Osteoblast (primary cell): ENCODE measurements at regions not wholly inside any gene's neighbourhood (a gene's known extent, or its start where the extent isn't known, plus 50 kb on each side); places are given as distances from the start of the nearest gene placed in this dataset.
"Not testable (repeated sequence)": the region's sequence is repeated elsewhere in the genome, so short reads cannot be mapped to it uniquely, and the experiment has no call there.

Experiments used
- DNase-seq: peaks from one replicate; pipeline ENCODE4 v3.0.0; 2011; ENCODE audit warnings: low spot score, mixed read lengths; ENCODE audit not compliant: insufficient read length; ENCODE audit errors: missing footprints
- H2AFZ ChIP-seq: 2 replicates; pipeline ENCODE4 v1.6.0; 2011; ENCODE audit warnings: mild to moderate bottlenecking, low read length
- H3K27ac ChIP-seq: 2 replicates; pipeline ENCODE4 v1.5.1; 2011; ENCODE audit warnings: mild to moderate bottlenecking, low read depth, low read length, moderate library complexity
- H3K27me3 ChIP-seq: 2 replicates; pipeline ENCODE4 v1.6.0; 2012; ENCODE audit warnings: mild to moderate bottlenecking, control low read depth, inconsistent platforms, low read length, moderate library complexity; ENCODE audit not compliant: insufficient read depth
- H3K36me3 ChIP-seq: 2 replicates; pipeline ENCODE4 v1.5.1; 2011; ENCODE audit warnings: mild to moderate bottlenecking, low read length, control low read depth, moderate library complexity; ENCODE audit not compliant: insufficient read depth
- H3K4me1 ChIP-seq: 2 replicates; pipeline ENCODE4 v1.5.1; 2011; ENCODE audit warnings: mild to moderate bottlenecking, low read length, control low read depth, moderate library complexity; ENCODE audit not compliant: insufficient read depth
- H3K4me2 ChIP-seq: 2 replicates; pipeline ENCODE4 v1.6.0; 2011; ENCODE audit warnings: mild to moderate bottlenecking, low read length; ENCODE audit not compliant: insufficient read depth
- H3K4me3 ChIP-seq: fragments of 200-600 bp; sonication (generic); 3 replicates; pipeline ENCODE4 v1.5.1; 2012; ENCODE audit warnings: mild to moderate bottlenecking, low read length, inconsistent platforms; ENCODE audit not compliant: insufficient read depth
- H3K79me2 ChIP-seq: 2 replicates; pipeline ENCODE4 v1.6.0; 2012; ENCODE audit warnings: mild to moderate bottlenecking, low read length, control low read depth, inconsistent platforms; ENCODE audit not compliant: insufficient read depth
- H3K9me3 ChIP-seq: 2 replicates; pipeline ENCODE4 v1.5.1; 2011; ENCODE audit warnings: low read depth, low read length, control low read depth
- H4K20me1 ChIP-seq: 2 replicates; pipeline ENCODE4 v1.6.0; 2012; ENCODE audit warnings: mild to moderate bottlenecking, low read length, control low read depth; ENCODE audit not compliant: insufficient read depth
- CTCF ChIP-seq: IDR thresholded peaks from 2 replicates; pipeline ENCODE4 v1.5.1; 2011; ENCODE audit warnings: mild to moderate bottlenecking, low read depth, low read length, moderate library complexity; ENCODE audit errors: extremely low read depth

DNA sequence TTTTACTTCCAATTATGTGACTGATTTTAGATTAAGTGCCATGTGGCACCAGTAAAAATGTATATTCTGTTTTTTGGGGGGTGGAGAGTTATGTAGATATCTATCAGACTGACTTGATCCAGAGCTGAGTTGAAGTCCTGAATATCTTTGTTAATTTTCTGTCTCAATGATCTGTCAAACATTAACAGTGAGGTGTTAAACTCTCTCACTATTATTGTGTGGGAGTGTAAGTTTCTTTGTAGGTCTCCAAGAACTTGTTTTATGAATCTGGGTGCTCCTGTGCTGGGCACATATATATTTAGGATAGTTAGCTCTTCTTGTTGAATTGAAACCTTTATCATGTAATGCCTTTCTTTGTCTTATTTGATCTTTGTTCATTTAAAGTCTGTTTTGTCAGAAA lies 276.5 kb upstream of the USP25 start:
- TF ChIP-seq CTCF, result no peak
- H3K27me3 ChIP-seq, result no peaks in the 10 kb centered on the region
- H3K4me1 ChIP-seq, result no peaks in the 10 kb centered on the region
- DNase-seq, result no peak
- H3K36me3 ChIP-seq, result no peaks in the 10 kb centered on the region
- H3K9me3 ChIP-seq, result no peaks in the 10 kb centered on the region
- no peak overlapping the region for H2AFZ ChIP-seq
- no peak overlapping the region for H3K27ac ChIP-seq
- no peaks in the 10 kb centered on the region for H3K79me2 ChIP-seq
- no peaks in the 10 kb centered on the region for H4K20me1 ChIP-seq
- no peak overlapping the region for H3K4me2 ChIP-seq
- H3K4me3 ChIP-seq, result no peak overlapping the region

GRCh38 chr21:15453785-15454184 lies 276.0 kb upstream of the USP25 start:
- not testable (repeated sequence) for DNase-seq, H3K4me3 ChIP-seq, H3K4me2 ChIP-seq, H3K4me1 ChIP-seq, H3K9me3 ChIP-seq, H3K36me3 ChIP-seq, H4K20me1 ChIP-seq, H3K27me3 ChIP-seq, H3K27ac ChIP-seq, H2AFZ ChIP-seq, H3K79me2 ChIP-seq

GRCh38 chr21:15454931-15455330 lies 274.9 kb upstream of the USP25 start:
- not testable (repeated sequence) for H4K20me1 ChIP-seq, H3K4me3 ChIP-seq, H2AFZ ChIP-seq, H3K36me3 ChIP-seq, H3K4me2 ChIP-seq, H3K27ac ChIP-seq, H3K9me3 ChIP-seq, H3K27me3 ChIP-seq, H3K79me2 ChIP-seq, DNase-seq, H3K4me1 ChIP-seq

DNA sequence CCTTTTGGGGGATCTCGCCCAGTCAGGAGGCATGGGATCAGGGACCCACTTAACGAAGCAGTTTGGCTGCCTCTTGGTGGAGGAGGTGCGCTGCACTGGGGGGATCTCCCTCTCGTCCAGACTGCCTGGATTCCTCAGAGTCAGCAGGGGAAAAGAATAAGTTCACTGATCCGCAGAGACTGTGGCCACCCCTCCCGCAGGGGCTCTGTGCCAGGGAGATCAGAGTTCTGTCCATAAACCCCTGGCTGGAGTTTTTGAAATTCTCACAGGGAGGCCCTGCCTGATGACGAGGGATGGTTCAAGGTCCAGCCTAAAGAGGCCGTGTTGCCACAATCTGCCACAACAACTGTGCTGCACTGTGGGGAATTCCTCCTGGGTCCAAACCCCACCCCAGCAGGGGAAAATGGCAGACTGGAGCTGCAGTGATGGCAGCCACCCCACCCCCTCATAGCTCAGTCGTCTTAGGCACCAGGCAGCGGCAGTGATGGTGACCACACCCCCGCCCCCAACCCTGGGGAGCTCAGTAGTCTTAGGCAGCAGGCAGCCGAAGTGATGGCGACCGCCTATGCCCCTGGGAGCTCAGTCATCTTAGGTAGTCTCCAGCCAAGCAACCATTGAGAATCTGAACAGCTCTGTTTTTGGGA lies 273.8 kb upstream of the USP25 start:
- Histone ChIP-seq H3K4me3 (no peak overlapping the region), H2AFZ (no peak overlapping the region), H3K9me3 (no peaks in the 10 kb centered on the region), H3K36me3 (no peaks in the 10 kb centered on the region), H4K20me1 (no peaks in the 10 kb centered on the region), H3K4me2 (no peak overlapping the region), H3K4me1 (no peaks in the 10 kb centered on the region), H3K27me3 (no peaks in the 10 kb centered on the region), H3K79me2 (no peaks in the 10 kb centered on the region), H3K27ac (no peak overlapping the region)
- no peak for DNase-seq
- TF ChIP-seq CTCF, result no peak

- Histone ChIP-seq H3K9me3 (no peaks in the 10 kb centered on the region), H3K79me2 (no peaks in the 10 kb centered on the region), H3K4me1 (no peaks in the 10 kb centered on the region), H3K36me3 (no peaks in the 10 kb centered on the region), H3K27ac (no peak overlapping the region), H3K27me3 (no peaks in the 10 kb centered on the region), H3K4me3 (no peak overlapping the region), H4K20me1 (no peaks in the 10 kb centered on the region), H3K4me2 (no peak overlapping the region), H2AFZ (no peak overlapping the region)
- no peak for TF ChIP-seq CTCF
- no peak for DNase-seq
Observed at GRCh38 chr21:15457965-15458364, 271.8 kb upstream of the USP25 start.
